Body of pancreas (tissue), 4 donors: ENCODE measurements at regions not wholly inside any gene's neighbourhood (a gene's known extent, or its start where the extent isn't known, plus 50 kb on each side); places are given as distances from the start of the nearest gene placed in this dataset.

Experiments
- ATAC-seq: fragments of 150-250 bp; one replicate; pipeline ENCODE4 v1.9.1; 2016
- DNase-seq, 4 donors: peaks; one replicate each; pipeline ENCODE4 v3.0.0-alpha.2; 2019
- H3K27ac ChIP-seq, 4 donors: fragments of 200-600 bp; sonication (generic); 1 replicate in 3 of 4; 2 replicates in 1 of 4; pipeline versions ENCODE4 v1.5.1 to v1.6.1; 2016 to 2019; ENCODE audit warnings: mild to moderate bottlenecking in 1 of 4, mixed read lengths in 1 of 4, moderate library complexity in 1 of 4
- H3K27me3 ChIP-seq, 2 donors: fragments of 200-600 bp; sonication (generic); one replicate each; pipeline ENCODE4 v1.6.0; 2016; ENCODE audit warnings: mild to moderate bottlenecking in 1 of 2
- H3K36me3 ChIP-seq, 2 donors: fragments of 200-600 bp; sonication (generic); replicated peaks in 1 of 2; 2 replicates each; pipeline ENCODE4 v1.5.1; 2016; ENCODE audit warnings: low read depth in 2 of 2; ENCODE audit not compliant: insufficient read depth in 1 of 2
- H3K4me1 ChIP-seq: fragments of 200-600 bp; sonication (generic); one replicate; pipeline ENCODE4 v1.6.0; 2016
- H3K4me3 ChIP-seq, 2 donors: fragments of 200-600 bp; sonication (generic); 1 replicate in 1 of 2; 2 replicates in 1 of 2; pipeline ENCODE4 v1.5.1; 2016 to 2019
- H3K9me3 ChIP-seq, 3 donors: fragments of 200-600 bp; sonication (generic); 1 replicate in 2 of 3; 2 replicates in 1 of 3; pipeline ENCODE4 v1.5.1; 2016
- CTCF ChIP-seq, 7 experiments: fragments of 450-650 bp in 4 of 7; fragments of 200-600 bp in 3 of 7; sonication (generic) in 3 of 7; IDR thresholded peaks; one replicate each; pipeline ENCODE4 v1.5.1; 2016 to 2019; ENCODE audit warnings: antibody characterized with exemption in 7 of 7
- POLR2A ChIP-seq, 3 donors: fragments of 450-650 bp; IDR thresholded peaks; one replicate each; pipeline ENCODE4 v1.6.1; 2016; ENCODE audit warnings: antibody characterized with exemption in 3 of 3, mild to moderate bottlenecking in 2 of 3
- WGBS, 2 donors: methylation state at CpG; one replicate each; pipeline ENCODE4 v1.1.5; 2017; 5-methylcytosine and 5-hydroxymethylcytosine counted together
- intact Hi-C: fragments of 100-400 bp; cut with DNase I; formaldehyde crosslinking; loops from one replicate; pipeline ENCODE4 v1.15.1; 2023

GRCh38 chr12:127811988-127812387, 455.0 kb upstream of the TMEM132C start:
- H3K4me3 ChIP-seq = no peak overlapping the region
- DNase-seq = peak in 1 of 4 donors; percentile 2
- 7 to 12% methylated on average over 7 of the region's 7 CpGs for WGBS, 2 donors
- intact Hi-C loops = no loop called here
- no peak for ATAC-seq
- H3K27me3 ChIP-seq = no peaks in the 10 kb centered on the region
- no peaks in the 10 kb centered on the region for H3K9me3 ChIP-seq
- H3K27ac ChIP-seq = no peak overlapping the region
- TF ChIP-seq POLR2A (IDR thresholded peaks at IDR 0.05) (no peak), CTCF (IDR thresholded peaks at IDR 0.05) (no peak)
- no peaks in the 10 kb centered on the region for H3K4me1 ChIP-seq
- no peaks in the 10 kb centered on the region for H3K36me3 ChIP-seq

- H3K27ac ChIP-seq = no peak overlapping the region
- no peaks in the 10 kb centered on the region for H3K9me3 ChIP-seq
- no peaks in the 10 kb centered on the region for H3K36me3 ChIP-seq
- WGBS, 2 donors = 44 to 57% methylated on average over 2 of the region's 2 CpGs
- TF ChIP-seq POLR2A (IDR thresholded peaks at IDR 0.05) (no peak), CTCF (IDR thresholded peaks at IDR 0.05) (no peak)
- no peak for ATAC-seq
- H3K4me3 ChIP-seq = no peak overlapping the region
- intact Hi-C loops = no loop called here
- no peak for DNase-seq
- H3K27me3 ChIP-seq = no peaks in the 10 kb centered on the region
- no peaks in the 10 kb centered on the region for H3K4me1 ChIP-seq
Measured at GRCh38 chr12:127813147-127813546, 453.8 kb upstream of the TMEM132C start.

GRCh38 chr12:127819056-127819455, 447.9 kb upstream of the TMEM132C start:
- Histone ChIP-seq H3K4me1 (no peaks in the 10 kb centered on the region), H3K9me3 (no peaks in the 10 kb centered on the region), H3K4me3 (no peak overlapping the region), H3K36me3 (no peaks in the 10 kb centered on the region), H3K27me3 (no peaks in the 10 kb centered on the region), H3K27ac (no peak overlapping the region)
- DNase-seq (no peak), ATAC-seq (no peak)
- intact Hi-C loops = no loop called here
- WGBS, 2 donors = 53 to 66% methylated on average over 4 of the region's 4 CpGs
- TF ChIP-seq POLR2A (IDR thresholded peaks at IDR 0.05) (no peak), CTCF (IDR thresholded peaks at IDR 0.05) (no peak)

- no peak for TF ChIP-seq CTCF (IDR thresholded peaks at IDR 0.05)
- no peak for TF ChIP-seq POLR2A (IDR thresholded peaks at IDR 0.05)
- Histone ChIP-seq H3K27me3 (no peaks in the 10 kb centered on the region), H3K4me1 (no peaks in the 10 kb centered on the region), H3K4me3 (no peak overlapping the region), H3K9me3 (no peaks in the 10 kb centered on the region), H3K27ac (no peak overlapping the region), H3K36me3 (no peaks in the 10 kb centered on the region)
- intact Hi-C loops = no loop called here
- DNase-seq = no peak
- WGBS, 2 donors = 45 to 54% methylated on average over 4 of the region's 4 CpGs
- ATAC-seq = no peak
Measured at GRCh38 chr12:127820271-127820670, 446.7 kb upstream of the TMEM132C start.

GRCh38 chr12:127820846-127821245, 446.1 kb upstream of the TMEM132C start:
- Histone ChIP-seq H3K4me1 (no peaks in the 10 kb centered on the region), H3K4me3 (no peak overlapping the region), H3K27ac (no peak overlapping the region), H3K36me3 (no peaks in the 10 kb centered on the region), H3K27me3 (no peaks in the 10 kb centered on the region), H3K9me3 (no peaks in the 10 kb centered on the region)
- ATAC-seq (no peak), DNase-seq (no peak)
- 65 to 68% methylated on average over 7 of the region's 7 CpGs for WGBS, 2 donors
- intact Hi-C loops = no loop called here
- no peak for TF ChIP-seq POLR2A (IDR thresholded peaks at IDR 0.05)
- TF ChIP-seq CTCF (IDR thresholded peaks at IDR 0.05) = no peak
